Suppressor macrophage treated with lipopolysaccharide for 4 hours (primary cell): ENCODE measurements at regions not wholly inside any gene's neighbourhood (a gene's known extent, or its start where the extent isn't known, plus 50 kb on each side); places are given as distances from the start of the nearest gene placed in this dataset.
"Not testable (repeated sequence)": the region's sequence is repeated elsewhere in the genome, so short reads cannot be mapped to it uniquely, and the experiment has no call there.

Experiments used
- DNase-seq: peaks from one replicate; pipeline ENCODE4 v3.0.0-alpha.2; 2020

DNA sequence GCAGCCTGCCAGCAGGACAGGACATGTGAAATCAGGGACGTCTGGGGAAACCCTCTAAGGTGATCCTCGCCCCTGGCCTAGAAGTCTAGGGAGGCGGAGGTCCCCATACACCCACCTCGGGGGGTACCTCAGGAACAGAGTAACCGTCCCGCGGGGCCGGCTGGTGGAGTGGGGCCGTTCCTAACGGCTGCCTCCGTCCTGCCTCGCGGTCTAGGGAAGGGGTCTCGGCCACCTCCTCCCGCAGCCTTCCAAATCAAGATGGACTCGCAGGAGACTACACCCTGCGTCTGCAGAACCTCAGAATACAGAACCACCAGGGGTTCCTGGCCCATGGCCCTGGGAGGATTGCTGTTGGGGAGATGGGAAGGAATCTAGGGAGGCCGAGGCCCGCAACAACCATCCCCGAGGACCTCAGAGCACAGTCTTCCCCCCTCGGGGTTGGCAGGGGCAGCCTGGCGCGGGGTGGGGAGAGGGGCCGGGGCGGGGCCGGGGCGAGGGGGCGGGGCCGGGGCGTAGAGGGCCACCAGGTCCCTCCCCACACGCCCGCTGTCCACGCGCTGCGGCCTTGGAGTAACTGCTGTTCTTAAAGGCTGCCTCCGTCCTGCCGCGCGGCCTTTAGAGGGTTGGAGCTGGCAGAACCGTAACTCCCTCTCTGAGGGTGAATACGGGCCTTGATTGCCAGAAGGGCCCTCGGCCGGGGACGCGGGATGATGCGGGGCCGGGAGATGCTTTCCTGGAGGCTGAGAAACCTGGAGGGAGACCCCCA lies 89.0 kb upstream of the MLN start:
- DNase-seq, result no peak

DNA sequence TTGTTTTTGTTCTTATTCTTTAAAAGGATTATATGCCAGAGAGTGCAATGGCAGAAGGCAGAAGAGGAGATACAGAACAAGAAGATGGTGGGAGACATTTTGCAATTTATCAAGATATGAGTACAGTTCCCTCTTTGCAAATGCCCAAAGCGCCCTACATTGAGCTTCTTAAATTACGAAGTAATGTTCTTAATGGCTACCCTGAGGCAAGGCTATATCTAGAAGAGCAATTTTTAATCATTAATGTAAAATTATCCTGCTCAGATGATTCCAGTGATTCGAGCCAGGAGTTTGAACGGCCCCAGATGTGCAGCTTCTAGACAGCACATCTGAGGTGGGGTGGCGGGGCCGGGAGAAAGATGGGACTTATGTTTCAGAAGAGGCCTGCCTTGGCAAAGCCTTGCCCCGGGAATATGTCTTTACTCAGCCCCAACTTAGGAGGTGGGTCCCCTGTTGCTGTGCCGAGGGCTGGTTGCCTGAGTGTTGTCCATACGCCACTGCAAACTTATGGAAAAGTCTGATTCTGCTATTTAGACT lies 84.9 kb upstream of the MLN start:
- DNase-seq, result no peak

DNA sequence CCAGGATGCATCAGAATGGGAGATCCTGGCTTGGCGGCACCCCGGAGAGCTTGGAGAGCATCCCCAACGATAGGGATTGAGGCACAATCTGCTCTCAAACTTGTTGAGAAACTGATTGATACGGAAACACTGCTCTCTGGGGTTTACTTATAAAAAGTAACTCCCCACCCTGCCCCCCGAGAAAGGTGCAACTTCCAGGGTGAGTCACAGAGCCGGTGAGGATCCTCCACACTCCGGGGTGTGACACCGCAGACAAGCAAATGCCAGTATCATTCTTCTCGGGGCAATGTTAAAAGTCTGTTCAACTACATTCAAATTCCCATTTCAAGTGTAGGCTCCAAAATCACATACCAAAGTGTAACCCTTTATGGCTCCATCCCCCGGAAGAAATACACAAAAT lies 84.4 kb upstream of the MLN start:
- DNase-seq, result no peak

DNA sequence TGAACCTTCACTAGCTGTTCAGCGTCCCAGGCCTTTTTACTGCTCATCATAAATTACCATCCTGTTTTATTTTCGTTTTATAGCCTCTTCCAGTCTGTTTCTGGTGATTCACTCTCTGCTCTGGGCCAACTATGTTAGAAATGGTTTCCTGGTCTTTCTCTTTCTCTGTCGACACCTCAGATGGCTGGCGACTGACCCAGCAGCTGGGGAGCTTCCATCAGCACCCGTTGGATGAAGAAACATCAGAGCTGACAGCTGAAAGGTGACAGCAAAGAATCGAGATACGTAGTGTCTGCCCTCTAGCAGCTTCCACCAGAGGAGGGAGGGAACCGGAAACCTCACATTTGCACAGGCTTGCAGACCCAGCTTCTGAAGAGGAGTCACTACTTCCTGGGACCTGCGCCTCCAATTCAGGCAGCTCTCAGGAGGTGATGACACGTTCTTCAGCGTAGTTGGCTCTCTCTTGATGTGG lies 82.9 kb upstream of the MLN start:
- DNase-seq, result peak; percentile 14

DNA sequence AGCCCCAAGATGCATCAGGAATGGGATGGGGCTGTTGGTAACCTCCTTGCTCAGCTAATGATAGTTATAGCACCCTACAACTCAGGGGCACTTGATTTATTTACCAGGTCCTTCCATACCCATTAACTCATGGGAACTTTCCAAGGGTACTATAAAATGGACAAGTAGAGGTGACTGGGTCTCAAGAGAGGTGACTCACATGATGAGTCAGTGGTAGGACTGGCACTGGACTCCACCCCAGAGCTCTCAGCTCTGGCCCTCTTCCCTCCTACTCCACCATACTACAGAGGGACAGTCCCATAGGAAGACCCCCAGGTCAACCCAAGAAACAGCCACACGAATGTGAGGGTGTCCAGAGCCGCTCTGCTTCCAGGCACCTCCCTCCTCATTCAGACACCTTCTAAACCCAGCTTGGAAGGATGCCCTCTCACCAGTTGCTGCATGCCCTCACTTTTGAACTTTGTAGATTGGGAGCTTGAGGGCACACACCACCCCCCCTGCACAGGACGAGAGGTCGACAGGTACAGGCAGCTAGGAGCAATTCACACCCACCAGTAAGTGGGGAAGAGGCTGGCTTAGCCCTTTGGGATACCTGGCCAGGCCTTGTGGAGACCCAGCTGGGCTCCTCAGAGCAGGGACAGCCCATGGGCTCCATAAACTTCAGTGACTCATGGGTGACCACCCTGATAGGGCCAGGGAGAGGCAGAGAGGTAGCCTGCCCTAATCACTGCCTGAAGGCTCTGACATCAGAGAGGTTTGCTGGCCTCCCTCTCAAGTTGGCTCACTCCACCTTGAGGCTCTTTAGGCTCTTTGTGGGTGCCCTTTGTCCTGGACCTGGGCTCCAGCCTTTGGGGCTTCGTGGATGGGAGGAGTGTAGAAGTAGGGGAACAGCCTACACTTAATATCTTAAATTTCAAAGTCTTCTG lies 81.6 kb upstream of the MLN start:
- peak; percentile 27 for DNase-seq

DNA sequence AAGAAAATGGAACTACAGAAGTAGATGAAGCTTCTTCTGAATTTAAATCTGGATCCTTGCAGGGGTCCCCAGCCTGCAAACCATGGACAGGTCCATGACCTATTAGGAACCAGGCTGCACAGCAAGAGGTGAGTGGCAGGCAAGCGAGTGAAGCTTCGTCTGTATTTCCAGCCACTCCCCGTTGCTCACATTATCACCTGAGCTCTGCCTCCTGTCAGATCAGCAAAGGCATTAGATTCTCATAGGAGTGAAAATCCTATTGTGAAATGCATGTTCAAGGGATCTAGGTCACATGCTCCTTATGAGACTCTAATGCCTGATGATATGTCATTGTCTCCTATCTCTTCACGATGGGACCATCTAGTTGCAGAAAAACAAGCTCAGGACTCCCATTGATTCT lies 79.8 kb upstream of the MLN start:
- not testable (repeated sequence) for DNase-seq

DNA sequence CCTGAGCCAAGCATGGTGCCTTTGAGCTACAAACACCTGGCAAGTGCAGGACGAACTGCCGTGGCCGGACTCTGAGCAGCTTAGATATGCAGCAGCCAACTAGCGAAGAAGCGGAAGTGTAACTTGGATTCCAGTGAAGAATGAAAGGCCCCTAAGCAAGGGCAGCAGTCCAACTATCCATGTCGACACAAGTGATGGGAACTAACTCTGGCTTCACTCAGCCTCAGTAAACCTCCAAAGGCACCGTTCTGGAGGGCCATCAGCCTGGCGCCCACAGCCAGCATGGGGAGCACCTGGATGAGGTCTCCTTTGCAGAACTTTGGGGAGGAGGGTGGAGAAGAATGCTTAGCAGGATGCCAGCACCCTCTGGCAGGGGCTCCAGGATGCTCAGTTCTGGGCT lies 78.4 kb upstream of the MLN start:
- no peak for DNase-seq

DNA sequence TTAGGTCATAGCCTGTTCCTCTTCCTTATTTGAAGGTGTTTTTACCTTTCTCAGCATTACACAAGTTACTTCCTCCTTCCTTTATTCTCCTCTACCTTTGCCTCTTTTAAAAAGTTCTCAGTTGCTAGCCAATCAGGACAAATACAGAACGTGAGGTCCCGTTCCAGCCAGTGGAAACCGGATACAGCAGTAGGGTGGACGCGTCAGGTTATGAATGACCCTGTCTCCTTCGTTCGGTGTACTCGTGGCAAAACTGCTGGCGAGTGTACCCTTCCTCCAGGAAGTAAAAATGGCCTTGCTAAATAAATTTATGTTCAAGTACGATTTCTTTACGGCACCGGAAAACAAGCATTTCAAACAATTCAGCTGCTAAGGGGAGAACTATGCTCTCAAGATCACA lies 77.0 kb upstream of the MLN start:
- DNase-seq, result no peak

DNA sequence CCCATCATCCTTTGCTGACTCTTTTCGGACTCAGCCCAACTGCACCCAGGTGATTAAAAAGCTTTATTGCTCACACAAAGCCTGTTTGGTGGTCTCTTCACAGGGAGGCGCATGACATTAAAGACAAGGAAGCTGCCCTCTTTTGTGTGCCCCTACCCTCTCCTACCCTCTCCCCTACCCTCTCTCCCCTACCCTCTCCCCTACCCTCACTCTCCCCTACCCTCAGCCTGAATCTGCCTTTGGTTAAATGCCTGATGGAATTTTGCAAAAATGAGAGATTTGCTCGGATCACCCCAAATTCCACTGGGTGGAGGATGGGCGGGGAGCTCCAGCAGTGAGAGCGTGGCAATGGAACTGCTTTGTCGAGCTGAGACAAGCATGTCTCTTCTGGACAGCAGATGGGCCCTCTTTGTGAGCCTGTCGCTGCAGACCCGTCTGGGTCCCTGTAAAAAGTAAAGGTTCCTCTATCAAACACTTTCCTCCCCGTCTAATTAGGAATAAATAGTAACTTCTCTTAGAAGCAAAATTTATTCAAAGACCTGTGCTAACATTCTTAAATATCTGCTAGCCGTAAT lies 76.4 kb upstream of the MLN start:
- DNase-seq, result no peak

DNA sequence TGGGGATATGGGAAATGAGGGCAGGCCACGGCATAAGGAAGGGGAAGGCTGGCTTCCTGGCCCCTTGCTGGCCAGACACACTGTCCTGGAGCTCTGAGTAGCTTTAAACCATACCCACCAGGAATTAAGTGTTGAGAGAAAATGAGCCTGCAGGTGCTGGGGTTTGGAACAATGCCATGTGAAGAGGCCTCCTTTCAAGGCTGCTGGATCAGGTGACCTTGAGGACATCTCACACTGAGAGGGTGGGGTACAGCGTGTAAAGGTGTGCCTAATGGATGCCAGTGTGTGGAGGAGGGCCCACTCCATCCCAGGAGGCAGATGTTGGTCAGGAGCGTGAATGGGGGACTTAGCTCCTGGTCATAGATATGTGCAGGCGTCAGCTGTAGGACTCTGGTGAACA lies 74.8 kb upstream of the MLN start:
- DNase-seq, result no peak

DNA sequence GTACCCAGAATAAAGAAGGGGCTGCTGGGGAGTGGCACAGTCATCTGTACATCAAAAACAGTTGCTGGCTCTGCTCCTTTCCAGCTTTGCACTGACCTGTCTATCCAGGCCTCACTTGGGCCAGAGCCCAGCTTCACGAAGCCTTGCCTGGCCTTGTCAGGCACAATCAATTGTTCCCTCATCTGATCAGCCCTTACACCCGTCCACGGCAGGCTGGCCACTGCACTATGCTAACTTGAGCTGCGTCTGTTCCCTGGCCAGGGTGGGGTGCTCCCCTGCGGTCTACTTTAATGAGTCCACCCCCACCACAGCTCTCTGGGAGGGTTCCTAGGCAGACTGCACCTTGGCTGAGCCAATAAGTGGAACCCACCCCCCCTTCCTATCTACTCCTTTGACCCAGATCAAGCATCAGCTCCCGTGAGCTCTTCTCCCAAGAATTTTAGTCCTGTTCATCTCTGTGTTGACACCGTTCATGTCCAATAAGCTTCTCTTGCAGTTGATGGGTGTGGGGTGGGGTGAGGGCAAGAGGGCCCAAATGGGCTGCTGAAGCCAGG lies 74.3 kb upstream of the MLN start:
- no peak for DNase-seq

DNA sequence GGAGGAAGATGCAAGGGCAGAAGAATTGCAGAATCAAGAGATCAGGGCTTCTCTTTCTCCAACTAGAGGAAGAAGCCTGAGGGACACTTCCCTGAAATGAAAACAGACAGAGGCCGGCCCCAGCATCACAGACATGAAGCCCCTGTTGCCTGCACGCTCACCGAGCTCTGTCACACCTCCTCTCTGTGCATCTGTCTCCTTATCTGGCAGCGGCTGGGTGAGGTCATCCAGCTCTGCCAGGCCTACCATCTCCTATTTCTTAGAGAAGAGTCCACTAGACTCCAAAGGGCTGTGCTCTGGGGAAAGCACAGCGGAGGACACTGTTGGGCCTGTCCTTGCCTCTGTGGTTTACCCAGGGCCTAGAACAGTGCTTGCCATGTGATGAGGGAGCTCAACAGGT lies 71.9 kb upstream of the MLN start:
- DNase-seq, result no peak

DNA sequence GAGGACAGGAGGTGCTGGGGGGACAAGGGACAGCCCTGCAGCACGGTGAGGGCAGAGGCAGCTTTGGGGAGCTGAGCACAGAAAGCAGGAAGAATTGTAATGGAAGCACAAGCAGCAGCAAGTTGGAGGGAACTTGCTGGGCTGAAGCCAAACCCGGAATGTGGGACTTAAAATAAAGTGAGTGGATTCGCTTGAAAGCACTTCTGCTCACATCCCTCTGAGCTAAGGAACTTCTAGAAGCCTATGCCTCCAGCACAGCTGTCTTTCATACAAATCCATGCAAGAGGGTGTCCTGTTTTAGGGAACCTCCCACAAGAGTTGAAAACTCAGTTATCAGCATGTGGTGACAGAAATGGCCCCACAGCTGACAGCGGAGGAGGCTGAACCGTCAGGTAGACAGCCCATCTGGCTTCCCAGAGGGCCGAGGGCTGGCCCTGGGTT lies 71.4 kb upstream of the MLN start:
- DNase-seq, result no peak

DNA sequence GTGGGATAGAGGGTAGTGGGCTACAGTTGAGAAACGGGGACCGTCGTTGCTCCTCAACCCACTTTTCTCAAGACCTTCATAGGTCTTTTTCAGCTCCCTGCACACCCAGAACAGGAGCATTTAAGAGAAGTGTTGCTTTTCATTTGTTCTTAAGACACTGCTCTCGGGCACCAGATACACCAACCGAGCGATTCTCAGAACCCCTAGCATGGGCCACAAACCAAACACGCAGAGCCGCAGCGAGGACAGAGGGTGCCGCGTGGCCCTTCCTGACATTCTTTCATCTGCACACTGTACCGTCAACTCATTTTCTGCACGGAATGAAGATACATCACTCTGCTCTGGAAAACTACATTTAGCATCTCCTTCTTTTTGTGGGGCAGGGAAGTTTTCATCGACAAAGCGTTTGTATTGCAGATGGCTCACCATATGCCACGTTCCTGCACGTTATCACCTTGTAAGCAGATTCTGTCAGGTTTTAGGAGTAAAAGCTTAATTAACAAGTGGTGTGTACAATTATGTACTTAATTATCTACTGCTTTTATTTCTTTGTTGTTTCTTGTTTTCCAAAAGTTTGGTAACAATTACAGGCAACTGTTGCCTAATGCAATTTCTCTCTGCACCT lies 70.4 kb upstream of the MLN start:
- no peak for DNase-seq

DNA sequence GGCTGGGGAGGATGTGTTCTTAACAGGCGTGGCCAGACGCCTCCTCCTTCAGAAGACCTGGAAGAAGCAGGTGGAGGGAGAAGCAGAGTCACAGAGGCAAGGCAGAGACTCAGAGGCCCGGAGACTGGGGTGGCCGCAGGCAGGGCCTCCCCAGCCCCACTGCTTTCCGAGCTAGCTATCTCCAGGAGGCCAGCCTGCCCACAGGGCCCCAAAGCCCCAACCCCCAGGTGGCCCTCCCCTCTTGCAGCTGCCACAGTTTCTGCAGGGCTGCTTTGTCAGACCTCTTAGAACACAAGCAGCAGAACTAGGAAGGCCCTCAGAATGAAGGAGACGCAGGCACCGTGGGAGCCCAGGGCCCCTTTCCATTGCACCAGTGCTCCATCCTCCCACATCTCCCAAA lies 69.0 kb upstream of the MLN start:
- no peak for DNase-seq

DNA sequence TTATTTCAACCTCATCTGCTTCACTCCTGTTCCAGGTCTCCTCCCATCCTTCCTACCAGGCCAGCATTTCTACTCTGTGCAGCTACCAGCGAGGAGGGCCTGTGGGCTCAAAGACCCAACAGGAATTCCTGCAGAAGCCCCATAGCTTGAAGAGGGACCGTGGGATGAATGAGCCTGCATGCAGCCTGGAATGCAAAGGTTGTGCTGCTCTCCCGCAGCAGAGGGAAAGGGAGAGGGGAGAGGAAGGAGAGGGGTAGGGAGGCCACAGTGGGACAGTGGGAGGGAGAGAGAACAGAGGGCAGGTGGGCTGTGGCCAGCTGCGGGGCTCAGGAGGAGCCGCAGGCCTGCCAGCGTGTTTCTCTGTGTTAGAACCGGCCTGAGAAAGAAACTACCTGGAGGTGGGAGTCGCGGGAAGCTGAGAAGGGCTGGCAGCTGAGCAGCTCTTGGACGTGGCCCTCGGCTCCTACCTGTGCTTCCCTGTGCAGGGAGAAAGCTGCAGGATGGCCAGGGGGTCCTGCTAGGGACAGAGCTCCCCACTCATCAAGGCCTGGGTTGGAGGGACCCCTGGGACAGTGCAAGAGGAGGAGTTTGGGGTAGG lies 66.1 kb upstream of the MLN start:
- DNase-seq, result no peak

DNA sequence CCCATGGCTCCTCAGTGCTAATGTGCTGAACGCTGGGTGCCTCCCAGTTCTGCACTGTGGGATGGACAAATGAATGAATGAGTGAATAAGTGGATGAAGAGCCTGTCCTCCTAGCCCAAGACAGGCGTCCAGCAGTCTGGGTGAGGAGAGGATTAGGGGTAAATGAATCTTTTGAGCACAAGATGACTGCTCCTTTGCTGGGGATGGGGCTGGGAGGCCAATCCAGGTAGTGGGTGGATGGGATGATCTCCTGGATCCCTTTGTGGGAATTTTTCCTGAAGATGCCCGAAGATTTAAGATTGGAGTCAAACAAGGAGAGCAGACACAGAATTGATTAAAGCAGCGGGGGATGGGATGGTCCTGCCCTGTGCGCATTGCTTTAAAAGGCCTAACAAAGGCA lies 65.3 kb upstream of the MLN start:
- DNase-seq, result no peak

DNA sequence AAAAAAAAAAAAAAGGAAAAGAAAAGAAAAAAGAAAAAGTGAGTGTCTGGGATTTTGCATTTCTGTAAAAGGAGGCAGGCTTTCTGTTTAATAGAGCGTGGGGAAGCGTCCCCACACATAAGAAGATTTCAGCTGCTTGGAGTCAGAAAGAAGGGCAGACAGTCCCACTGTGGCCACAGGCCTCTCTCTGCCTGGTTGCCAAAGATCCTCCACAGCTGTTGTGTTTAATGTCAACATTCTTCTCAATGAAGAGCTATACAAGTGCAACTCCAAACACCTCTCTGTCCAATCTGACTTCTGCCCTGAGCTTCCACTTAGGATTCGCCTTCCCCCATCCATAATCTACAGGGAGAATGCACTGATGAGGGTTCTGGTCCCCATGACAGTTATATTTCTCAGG lies 64.3 kb upstream of the MLN start:
- no peak for DNase-seq

DNA sequence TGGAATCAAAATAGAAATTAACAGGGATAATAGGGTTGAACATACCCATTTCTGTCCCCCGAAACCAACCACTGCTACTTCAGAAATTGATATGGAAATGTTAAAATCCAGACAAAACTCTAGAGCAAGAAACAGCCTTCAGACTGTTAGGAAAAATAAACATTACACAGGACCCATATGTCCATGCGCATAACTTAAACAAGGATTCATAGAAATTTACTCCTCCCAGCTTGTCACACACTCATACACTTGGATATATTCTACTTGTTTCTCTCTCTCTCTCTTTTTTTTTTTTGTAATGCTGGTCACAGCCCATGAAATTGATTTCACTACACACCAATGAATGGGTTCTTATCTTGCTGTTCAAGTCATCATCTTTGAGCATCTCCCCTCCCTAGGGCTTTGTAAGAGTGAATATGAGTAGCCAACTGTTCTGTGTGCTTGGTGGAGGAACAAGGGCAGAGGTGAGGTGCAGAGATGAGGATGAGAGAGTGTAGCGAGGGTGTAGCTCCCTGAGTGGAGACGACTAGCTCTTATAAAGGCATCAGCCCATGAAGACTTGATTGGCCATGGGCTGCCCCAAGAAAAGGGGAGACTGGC lies 61.8 kb upstream of the MLN start:
- DNase-seq, result no peak

DNA sequence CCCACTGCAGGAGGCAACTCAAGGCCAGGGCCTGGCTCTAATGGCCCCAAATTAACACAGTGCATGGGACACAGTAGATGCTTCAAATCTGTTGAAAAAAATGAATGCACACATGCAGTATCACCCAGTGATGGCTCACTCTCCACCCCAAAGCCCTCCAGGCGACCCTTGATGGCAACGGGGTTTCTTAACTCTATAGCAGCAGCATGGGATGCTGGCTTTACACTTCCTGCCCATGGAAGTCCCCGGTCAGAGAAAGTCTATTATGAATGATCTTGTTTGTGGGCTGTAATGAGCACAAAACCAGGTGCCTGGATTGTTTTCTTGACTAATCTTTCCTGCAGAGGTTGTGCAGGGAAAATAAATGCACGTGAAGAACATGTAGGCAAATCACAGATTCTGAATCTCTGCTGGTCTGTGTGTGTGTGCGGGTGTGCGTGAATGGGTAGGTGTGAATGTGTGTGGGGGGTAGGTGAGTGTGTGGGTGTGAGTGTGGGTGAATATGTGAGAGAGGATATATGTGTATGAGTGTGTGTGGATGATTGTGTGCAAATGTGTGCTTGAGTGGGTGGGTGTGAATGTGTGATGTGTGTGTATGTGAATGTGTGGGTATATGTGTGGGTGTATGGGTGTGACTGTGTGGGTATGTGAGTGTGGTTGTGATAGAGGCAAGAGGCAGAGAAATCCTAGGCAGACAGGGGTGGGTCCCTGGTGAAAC lies 60.1 kb upstream of the MLN start:
- DNase-seq, result no peak

DNA sequence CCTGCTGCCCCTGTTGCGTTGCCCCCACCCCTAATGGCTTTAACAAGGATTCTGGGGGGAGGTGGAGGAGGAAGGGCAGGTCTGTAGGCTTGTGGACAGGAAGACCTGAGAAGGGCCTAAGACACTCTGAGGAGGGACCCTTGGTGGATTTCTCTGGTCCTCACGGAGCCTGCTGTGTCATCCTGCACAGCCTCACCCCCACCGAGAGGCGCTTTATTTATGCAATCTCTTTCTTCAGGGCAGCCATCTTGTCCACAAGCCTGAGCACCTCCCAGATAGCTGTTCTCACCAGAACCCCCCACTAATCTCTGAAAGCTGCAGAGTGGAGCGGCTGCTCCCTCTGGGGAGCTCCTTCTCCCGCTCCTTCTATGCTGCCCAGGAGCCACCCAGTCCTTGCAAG lies 59.3 kb upstream of the MLN start:
- DNase-seq, result no peak
